GM18951 (cell line): ENCODE measurements at regions not wholly inside any gene's neighbourhood (a gene's known extent, or its start where the extent isn't known, plus 50 kb on each side); places are given as distances from the start of the nearest gene placed in this dataset.

Experiments used
- POLR2A ChIP-seq: IDR thresholded peaks from 4 replicates; pipeline ENCODE4 v1.6.1; 2011; ENCODE audit warnings: mild to moderate bottlenecking; ENCODE audit not compliant: insufficient read length, insufficient read depth; ENCODE audit errors: extremely low read depth
- in situ Hi-C: fragments of 300-500 bp; cut with MboI; formaldehyde crosslinking; loops from one replicate; pipeline ENCODE4 v1.12.0; 2022; ENCODE audit warnings: low sequenced_read_pairs, mixed read lengths, inconsistent platforms; ENCODE audit not compliant: unreplicated experiment

- in situ Hi-C loops: no loop called here
Measured at GRCh38 chr3:70755526-70755925, 443.1 kb upstream of the MDFIC2 start.

GRCh38 chr3:70754314-70754713 is 441.9 kb upstream of the MDFIC2 start:
- TF ChIP-seq POLR2A: no peak
- in situ Hi-C loops: no loop called here

More at GRCh38 chr3:70755526-70755925, 443.1 kb upstream of the MDFIC2 start:
- TF ChIP-seq POLR2A: no peak

- no peak for TF ChIP-seq POLR2A
- in situ Hi-C loops: no loop called here
Measured at GRCh38 chr3:70753572-70753971, 441.1 kb upstream of the MDFIC2 start.

GRCh38 chr3:70752051-70752450 is 439.6 kb upstream of the MDFIC2 start:
- in situ Hi-C loops: no loop called here

GRCh38 chr3:70749122-70749521 is 436.7 kb upstream of the MDFIC2 start:
- TF ChIP-seq POLR2A: no peak
- in situ Hi-C loops: no loop called here

More at GRCh38 chr3:70752051-70752450, 439.6 kb upstream of the MDFIC2 start:
- no peak for TF ChIP-seq POLR2A

- in situ Hi-C loops: no loop called here
- TF ChIP-seq POLR2A: no peak
Measured at GRCh38 chr3:70748593-70748992, 436.2 kb upstream of the MDFIC2 start.

GRCh38 chr3:70747847-70748246 is 435.4 kb upstream of the MDFIC2 start:
- TF ChIP-seq POLR2A: no peak
- in situ Hi-C loops: no loop called here

- no peak for TF ChIP-seq POLR2A
- in situ Hi-C loops: no loop called here
Measured at GRCh38 chr3:70744536-70744935, 432.1 kb upstream of the MDFIC2 start.

- in situ Hi-C loops: no loop called here
- no peak for TF ChIP-seq POLR2A
Measured at GRCh38 chr3:70743754-70744153, 431.3 kb upstream of the MDFIC2 start.

- in situ Hi-C loops: no loop called here
Measured at GRCh38 chr3:70742081-70742480, 429.6 kb upstream of the MDFIC2 start.

GRCh38 chr3:70740872-70741271 is 428.4 kb upstream of the MDFIC2 start:
- TF ChIP-seq POLR2A: no peak
- in situ Hi-C loops: no loop called here

More at GRCh38 chr3:70742081-70742480, 429.6 kb upstream of the MDFIC2 start:
- no peak for TF ChIP-seq POLR2A

GRCh38 chr3:70740071-70740470 is 427.6 kb upstream of the MDFIC2 start:
- TF ChIP-seq POLR2A: no peak
- in situ Hi-C loops: no loop called here

- in situ Hi-C loops: no loop called here
- no peak for TF ChIP-seq POLR2A
Measured at GRCh38 chr3:70738291-70738681, 425.8 kb upstream of the MDFIC2 start.

GRCh38 chr3:70737666-70738290 is 425.3 kb upstream of the MDFIC2 start:
- in situ Hi-C loops: no loop called here
- no peak for TF ChIP-seq POLR2A

GRCh38 chr3:70736009-70736408 is 423.6 kb upstream of the MDFIC2 start:
- in situ Hi-C loops: no loop called here

More at GRCh38 chr3:70736009-70736408, 423.6 kb upstream of the MDFIC2 start:
- no peak for TF ChIP-seq POLR2A
